HG03097 (cell line): ENCODE measurements at regions not wholly inside any gene's neighbourhood (a gene's known extent, or its start where the extent isn't known, plus 50 kb on each side); places are given as distances from the start of the nearest gene placed in this dataset.
"Not testable (repeated sequence)": the region's sequence is repeated elsewhere in the genome, so short reads cannot be mapped to it uniquely, and the experiment has no call there.

Experiments used
- ATAC-seq: cut with Tn5 transposase; IDR thresholded peaks from one replicate; pipeline ENCODE4 v1.9.1; 2021; ENCODE audit not compliant: unreplicated experiment, low FRiP score

DNA sequence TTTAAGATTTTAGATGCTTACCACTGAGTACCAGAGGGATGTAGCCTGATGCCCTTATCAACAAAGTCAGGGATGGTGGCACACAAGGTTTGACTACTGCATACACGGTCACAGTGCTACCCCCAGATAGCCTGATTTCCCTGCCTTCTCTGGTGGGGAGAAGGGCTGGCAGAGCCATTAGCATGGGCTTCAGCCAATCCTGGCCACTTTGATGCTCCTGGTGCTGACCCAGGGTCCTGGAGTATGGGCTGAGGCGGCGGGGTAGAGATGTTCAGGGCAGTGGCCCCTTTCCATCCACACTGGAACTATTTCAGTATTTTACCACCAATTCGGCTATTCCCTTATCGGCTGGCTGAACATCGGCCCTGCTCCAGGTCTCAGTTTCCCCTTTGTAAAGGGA is 83.2 kb downstream of the POTEB3 start:
- ATAC-seq: not testable (repeated sequence)

DNA sequence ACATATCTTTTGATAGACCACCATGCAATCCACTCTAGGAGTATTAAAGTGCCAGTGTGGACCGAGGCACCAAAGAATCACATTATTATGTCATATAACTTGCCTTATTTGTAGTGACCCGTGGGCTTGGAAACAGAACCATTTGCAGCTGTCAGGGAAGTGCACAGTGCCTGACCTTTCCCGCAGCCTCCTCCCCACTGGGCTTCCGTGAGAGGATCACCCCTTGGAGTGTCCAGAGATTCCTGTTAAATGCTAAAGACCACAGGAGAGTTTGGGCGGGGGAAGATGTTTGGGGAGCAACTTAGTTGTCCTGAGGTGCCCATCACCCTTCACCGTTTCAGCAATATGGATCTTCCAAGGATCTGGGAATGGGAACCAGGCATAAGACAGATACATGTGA is 84.4 kb downstream of the POTEB3 start:
- not testable (repeated sequence) for ATAC-seq

DNA sequence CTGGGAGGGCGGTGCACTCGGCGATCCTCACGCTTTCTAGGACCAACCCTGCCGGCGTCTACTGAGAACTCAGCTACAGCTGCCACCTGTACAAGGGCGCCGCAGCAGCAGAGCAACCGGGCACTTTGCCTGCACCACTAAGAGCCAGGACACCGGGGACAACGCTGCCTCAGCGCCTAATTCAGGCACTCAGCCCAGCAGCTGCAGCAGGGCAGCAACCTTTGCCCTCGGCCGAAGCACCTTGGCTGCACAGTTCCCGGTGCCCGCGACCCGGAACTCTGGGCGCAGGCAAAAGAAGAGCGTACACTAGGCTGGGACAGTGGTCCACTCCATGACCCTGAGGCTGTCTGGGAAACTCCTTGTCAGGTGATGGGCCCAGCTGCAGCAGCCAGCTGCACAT is 85.7 kb downstream of the POTEB3 start:
- ATAC-seq: not testable (repeated sequence)

DNA sequence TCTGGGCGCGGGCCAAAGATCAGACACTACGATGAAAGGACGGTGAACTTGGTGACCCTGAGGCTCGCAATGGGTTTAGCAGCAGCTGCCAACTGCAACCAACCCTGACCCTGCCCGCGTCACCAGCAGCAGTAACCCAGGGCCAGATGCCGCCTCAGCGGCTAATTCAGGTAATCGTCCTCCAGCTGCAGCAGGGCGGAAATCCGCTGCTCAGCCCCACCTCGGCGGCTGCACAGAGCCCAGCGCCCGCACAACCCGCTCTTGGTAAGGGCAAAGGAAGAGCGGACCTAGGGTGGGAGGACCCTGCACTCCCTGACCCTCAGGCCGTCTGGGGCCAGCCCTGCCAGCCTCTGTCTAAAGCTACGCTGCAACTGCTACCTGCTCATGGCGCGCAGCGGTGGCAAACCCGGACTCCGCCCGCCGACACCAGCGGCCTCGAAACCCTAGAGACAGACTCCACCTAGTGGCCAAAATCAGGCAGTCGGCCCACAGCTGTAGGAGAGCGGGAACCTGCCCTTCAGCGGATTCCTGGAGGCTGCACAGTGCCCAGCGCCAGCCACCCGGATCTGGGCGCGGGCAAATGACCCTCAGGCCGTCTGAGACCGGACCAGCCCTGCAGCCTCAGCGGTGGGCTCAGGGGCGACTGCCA is 87.5 kb downstream of the POTEB3 start:
- ATAC-seq: not testable (repeated sequence)

DNA sequence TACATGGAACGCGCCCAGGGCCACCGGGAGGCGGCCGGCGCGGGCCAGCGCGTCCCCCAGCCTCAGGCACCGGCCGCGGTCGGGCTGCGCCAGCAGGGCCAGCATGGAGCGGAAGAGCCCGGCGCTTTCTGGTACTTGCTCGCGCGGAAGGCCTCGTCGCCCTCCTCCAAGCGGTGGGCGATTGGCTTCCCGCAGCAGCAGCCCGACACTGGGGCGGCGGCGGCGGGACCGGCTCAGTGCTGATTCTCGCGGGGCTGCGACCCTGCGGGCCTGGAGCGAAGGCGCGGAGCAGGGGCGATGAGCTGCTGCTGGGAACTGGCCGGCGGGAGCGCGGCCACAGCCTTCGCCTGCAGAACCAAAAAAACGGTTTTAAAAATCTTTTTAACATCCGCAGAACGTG is 95.3 kb downstream of the POTEB3 start:
- not testable (repeated sequence) for ATAC-seq

DNA sequence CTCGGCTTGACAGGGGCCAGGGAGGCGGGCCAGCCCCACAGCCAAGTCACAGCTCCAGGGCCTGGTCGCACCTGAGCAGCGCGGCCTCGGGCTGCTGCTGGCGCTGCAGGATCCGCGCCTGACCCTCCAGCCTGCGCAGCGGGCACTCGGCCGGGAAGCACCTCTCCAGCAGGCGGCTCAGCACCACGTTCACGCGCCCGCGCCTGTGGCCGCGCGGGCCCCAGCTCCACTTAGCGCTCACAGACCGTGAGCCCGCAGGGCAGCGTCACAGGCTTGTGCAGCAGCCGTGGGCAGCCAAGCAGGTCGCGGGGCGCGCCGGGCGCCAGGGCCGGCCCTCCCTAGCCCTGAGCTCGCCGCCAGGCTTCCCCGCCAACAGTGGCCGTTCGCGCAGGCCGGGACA is 95.8 kb downstream of the POTEB3 start:
- not testable (repeated sequence) for ATAC-seq

DNA sequence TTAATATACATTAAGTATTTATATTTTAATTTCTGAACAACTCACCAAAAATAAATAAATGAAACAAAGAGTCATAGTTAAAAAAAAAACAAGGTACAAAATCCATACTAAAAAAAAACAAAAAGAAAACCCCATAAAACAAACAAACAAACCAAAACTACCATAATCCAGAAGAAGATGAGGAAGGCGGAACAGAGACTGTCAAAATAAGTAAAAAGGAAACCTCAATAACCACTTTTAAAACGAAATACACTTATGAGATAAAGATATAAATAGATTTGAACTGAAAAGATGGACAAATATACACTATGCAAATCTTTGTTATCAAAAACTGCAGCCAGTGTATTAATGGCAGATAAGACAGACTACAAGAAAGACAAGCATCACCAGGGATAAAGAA is 103.3 kb downstream of the POTEB3 start:
- ATAC-seq: not testable (repeated sequence)

DNA sequence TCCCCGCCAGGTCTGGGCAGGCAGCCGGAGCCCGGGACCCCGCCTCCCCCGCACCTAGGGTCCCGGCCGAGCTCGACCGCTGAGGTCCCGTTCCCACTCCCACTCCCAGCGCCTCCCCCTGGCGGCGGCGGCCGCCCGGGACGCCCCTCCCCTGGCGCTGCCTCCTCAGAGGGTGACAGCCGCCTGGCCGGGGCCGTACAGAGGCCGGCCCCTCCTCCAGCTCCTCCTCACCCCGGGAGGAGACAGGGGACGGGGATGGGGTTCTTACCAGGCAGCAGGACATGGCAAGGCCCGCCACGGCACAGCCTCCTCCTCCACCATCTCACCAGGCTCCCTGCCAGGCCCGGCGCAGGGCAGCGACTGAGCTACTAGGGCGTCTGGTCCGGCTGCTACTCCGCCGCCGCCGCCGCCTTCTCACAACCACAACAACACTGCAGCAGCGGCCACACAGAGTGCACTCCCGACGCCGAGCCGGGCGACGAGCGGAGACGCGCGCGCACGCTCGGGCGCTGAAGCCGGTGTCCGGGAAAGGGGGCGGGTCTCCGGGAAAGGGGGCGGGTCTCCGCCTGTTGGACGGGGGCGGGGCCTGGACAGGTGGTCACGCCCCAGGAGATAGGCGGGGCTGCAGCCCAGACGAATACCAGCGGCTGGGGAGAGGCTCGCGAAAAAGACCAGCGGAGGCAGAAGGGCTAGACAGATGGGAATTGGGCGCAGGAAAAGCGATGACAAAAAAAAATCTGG is 115.4 kb downstream of the POTEB3 start:
- not testable (repeated sequence) for ATAC-seq

DNA sequence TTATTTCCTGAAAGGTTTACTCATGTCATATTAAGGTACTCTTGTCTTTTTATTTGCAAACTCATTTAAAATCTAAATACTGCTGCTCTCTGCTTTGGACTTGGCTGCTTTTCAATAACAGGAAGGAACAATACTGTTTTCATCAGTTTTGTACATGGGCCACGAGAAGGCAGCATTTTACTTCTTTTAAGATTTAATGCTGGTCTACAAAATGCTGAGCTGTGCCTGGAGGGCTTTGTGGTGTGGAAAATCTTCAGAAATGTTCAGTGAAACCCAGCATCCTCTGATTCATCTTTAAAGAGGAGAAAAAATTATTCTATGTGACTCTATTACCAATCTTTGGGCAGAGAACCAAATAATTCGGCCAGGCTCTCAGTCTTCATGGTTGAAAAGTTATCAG is 155.9 kb downstream of the POTEB3 start:
- peak; percentile 47 for ATAC-seq

DNA sequence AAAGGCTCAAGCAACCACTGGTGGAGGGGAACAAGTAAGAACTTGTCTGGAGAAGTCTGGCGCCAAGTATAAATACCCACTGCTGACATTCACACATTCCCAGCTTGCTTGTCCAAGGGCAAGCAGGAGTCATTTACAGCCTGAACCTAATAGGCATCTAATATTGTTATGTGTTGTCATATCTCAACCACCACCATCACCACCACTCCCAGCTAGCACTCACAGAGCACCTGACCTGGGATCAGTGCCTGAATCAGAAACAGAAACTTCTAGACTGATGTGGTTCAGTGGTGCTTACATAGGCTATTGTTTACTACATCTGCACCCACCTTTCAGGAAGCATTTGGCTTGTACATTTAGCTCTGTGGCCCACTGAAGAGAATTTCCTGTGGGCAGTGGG is 157.1 kb downstream of the POTEB3 start:
- ATAC-seq: peak; percentile 92

DNA sequence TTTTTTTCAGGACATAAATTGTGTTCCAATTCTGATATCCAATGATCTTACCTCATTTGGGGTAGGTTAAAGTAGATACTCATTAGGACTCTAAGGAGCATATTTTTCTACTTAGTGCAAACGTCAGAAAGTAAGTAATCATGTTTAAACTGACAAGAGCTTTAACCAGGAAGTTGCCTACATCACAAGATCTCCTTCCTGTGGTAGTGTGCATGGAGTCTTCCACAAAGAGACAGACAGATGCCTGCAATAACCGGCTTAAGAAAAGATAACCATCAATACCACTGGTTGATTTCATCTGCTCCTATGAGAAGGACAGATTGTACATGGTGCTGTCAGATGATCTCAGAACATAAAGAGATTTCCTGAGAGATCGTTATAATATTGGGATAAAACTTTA is 160.0 kb downstream of the POTEB3 start:
- not testable (repeated sequence) for ATAC-seq

DNA sequence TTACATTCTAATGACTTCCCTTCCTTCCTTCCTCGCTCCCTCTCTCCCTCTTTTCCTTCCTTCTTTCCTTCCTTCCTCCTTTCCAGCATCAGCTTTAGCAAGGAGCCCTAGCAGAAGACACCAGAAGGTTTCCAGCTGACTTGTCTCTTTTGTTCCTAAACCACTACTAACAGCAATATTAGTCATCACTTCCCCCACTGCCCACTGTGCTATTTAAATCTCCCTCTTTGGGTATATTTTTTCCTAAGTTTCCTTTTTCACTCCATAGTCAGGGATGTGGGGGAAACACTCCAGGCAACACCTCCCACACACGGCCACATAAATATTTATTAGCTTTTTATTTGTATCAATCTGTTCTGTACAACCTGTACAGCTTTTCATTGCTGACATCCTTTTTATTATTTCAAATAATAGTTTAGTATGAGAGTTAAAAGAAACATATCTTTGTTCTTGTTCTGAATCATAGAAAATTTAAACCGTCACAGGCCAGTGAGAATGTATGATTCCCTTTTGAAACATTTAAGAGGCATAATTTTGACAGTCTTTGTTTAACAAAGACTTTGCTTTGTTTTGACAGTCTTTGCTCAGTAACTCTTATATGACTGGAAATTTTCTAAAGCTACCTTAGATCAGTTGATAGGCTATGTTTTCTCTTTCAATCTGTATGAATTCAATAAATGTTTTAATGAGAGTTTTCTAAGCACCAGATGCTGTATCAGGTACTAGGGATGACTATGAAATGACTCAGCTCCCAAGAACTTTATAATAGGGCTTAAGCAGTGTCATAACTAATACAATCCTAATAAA is 167.9 kb downstream of the POTEB3 start:
- not testable (repeated sequence) for ATAC-seq

DNA sequence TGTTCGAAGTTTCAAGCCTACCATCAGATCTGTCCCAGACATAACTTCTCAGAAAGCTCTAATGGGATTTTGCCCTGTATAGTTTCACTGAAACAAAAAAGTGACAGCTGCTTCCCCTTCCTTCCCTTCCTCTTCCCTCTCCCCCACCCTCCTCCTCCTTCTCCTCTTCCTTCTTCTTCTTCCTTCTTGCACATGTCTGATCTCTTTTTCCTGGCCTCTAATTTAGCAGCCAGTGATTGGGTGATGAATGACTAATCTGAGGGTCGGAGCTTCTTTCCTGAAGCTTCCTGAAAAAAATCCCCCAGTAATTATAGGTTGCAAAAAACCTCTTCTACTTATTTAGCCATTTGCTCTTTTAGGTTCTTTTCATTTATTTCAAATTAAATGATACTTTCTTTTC is 168.7 kb downstream of the POTEB3 start:
- no peak for ATAC-seq

DNA sequence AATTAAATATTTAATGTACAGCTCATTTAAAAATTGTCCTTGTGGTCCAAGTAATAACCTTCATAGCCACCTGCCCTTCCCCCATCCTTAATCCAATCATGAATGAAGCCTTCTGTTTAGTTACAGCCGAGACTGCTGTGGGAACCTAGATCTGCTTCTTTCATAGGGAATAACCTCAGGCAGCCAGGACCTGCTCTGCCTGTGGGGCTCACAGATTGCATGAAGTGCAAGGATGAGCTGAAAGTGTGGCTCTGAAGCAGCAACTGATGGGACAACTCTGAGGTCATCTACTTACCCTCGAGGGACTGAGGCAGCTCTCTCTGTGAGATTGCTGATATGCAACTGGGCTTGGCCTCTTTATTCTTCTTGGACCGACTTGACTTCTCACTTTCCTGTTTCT is 169.8 kb downstream of the POTEB3 start:
- no peak for ATAC-seq

DNA sequence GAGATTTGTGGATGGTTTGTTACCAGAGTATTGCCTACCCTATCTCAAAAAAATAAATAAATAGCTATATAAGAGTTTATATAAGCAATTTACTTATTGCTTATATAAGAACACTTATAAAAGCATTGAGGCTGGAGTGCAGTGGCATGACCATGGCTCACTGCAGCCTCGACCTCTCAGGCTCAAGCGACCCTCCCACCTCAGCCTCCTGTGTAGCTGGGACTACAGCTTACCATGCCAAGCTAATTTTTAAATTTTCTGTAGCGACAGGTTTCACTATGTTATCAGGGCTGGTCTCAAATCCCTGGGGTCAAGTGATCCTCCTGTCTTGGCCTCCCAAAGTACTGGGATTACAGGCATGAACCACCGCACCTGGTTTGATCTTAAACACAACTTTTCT is 170.6 kb downstream of the POTEB3 start:
- not testable (repeated sequence) for ATAC-seq

DNA sequence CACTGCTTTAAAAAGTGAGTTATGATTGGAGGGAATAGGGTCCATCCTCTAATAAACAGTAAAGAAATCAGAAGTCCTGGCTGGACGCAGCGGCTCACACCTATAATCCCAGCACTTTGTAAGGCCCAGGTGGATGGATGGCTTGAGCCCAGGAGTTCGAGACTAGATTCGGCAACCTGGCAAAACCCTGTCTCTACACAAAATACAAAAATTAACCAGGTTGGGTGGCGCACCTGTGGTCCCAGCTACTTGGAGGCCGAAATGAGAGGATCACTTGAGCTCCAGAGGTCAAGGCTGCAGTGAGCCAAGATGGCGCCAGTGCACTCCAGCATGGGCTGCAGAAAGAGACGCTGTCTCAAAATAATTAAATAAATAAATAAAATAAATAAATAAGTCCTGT is 171.2 kb downstream of the POTEB3 start:
- no peak for ATAC-seq

DNA sequence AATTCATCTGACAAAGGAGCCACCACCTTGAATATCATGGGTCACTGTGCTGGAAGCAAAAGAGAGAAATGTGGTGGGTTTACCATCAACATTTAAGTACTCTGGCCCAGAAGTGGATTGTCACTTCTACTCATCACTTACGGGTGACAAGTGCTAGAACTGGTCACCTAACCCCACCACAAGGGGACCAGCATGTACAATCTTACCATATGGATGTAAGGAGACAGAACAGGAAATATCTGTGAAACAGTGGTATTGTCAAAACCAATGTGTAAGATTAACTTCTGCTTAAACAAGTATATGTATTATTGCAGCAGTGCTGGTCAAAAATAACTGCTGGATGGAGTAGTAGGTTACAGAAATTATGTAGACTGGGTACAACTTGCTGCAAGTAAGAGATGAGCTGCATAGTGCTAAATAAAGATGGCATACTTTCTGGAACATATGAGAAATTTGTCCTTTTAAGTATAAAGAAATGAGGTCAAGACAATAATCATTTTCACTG is 171.8 kb downstream of the POTEB3 start:
- no peak for ATAC-seq

DNA sequence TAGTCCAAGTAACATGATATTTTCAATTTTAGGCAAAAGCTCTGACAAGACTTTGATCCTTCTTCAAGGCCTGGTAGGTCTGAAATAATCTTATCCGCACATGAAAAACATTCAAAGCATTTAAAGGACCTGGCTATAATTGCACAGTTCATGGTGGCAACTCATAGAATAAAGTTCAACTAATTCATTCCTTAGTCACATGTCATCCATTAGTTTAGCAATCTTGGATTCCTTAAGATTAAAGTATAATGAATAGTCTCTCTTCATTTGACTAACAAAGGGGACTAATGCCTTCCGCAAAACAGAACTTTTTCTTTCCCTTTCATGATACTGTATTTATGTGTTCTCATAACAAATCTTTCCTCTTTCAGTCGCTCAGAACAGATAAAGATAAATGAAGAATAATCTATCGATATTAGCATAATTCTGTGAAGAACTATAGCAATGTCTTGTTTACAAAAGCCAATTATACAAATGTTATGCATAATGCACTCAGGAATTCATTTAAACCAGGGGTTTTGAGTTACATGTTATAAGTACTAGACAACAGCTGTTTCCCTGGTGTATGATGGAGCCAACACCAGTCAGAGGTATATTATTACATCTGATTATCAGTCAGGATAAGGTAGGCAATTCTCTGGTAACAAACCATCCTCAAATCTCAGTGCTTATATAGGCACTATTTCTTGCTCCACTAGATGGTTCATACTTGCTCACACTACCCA is 172.5 kb downstream of the POTEB3 start:
- no peak for ATAC-seq

DNA sequence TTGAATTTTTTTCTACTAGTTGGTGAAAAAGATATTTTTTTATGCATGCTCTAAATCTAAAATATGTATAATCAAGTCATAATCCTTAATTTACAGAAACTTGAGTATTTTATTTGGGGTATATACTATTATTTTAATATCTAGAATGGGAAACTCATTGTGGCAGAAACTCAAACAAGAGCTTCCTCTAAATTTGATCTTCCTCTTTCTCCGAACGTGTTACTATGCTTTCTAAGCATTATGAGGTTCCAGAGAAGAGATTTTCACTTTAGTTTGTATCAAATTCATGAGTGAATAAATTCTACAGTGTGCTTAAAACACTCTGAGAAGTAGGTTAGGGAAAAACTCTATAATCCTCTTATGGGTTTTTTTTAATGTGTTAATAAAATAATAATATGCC is 173.1 kb downstream of the POTEB3 start:
- ATAC-seq: no peak

DNA sequence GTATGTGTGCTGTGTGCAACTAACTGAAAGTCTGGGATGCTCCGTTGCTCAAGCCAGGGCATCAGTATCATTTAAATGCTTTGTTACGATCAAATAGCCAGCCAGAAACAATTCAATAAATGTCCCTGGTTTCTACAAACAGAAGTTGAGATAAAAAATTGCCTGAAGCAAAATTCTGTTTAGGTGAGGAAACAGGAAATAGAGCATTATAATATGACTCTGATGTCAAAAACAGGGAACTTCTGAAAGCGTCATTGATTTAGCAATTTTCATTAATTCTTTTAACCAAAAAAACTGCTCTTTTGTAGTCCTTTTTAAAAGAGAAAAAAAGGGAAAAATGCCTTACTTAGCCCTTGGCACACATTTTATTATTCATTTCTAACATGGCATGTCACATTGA is 174.7 kb downstream of the POTEB3 start:
- not testable (repeated sequence) for ATAC-seq
